Trophoblast cell (in vitro differentiated cells and primary cell): ENCODE measurements at regions not wholly inside any gene's neighbourhood (a gene's known extent, or its start where the extent isn't known, plus 50 kb on each side); places are given as distances from the start of the nearest gene placed in this dataset.

Source experiments
- DNase-seq, 2 donors: peaks; one replicate each; pipeline ENCODE4 v3.0.0-alpha.2; 2016
- H2AFZ ChIP-seq: 2 replicates; pipeline ENCODE4 v1.6.1; 2013; ENCODE audit warnings: low read length, moderate library complexity, mild to moderate bottlenecking; ENCODE audit not compliant: insufficient read depth, poor library complexity
- H2AK5ac ChIP-seq: 2 replicates; pipeline ENCODE4 v1.6.1; 2013; ENCODE audit warnings: mild to moderate bottlenecking, low read length
- H2BK120ac ChIP-seq: 2 replicates; pipeline ENCODE4 v1.6.1; 2013; ENCODE audit warnings: low read length, mild to moderate bottlenecking, moderate library complexity; ENCODE audit not compliant: insufficient read depth, poor library complexity
- H2BK12ac ChIP-seq: 2 replicates; pipeline ENCODE4 v1.6.1; 2013; ENCODE audit warnings: mild to moderate bottlenecking, low read length, moderate library complexity
- H2BK5ac ChIP-seq: 2 replicates; pipeline ENCODE4 v1.6.1; 2013; ENCODE audit warnings: low read length, low read depth, moderate library complexity, mild to moderate bottlenecking; ENCODE audit not compliant: poor library complexity
- H3K14ac ChIP-seq: 2 replicates; pipeline ENCODE4 v1.6.1; 2013; ENCODE audit warnings: mild to moderate bottlenecking, low read length
- H3K18ac ChIP-seq: 2 replicates; pipeline ENCODE4 v1.6.1; 2013; ENCODE audit warnings: mild to moderate bottlenecking, low read length
- H3K23ac ChIP-seq: 2 replicates; pipeline ENCODE4 v1.6.1; 2013; ENCODE audit warnings: low read length
- H3K27ac ChIP-seq: 2 replicates; pipeline ENCODE4 v1.5.1; 2013; ENCODE audit warnings: low read depth, mild to moderate bottlenecking, inconsistent platforms, low read length, moderate library complexity
- H3K27me3 ChIP-seq: 2 replicates; pipeline ENCODE4 v1.6.1; 2013; ENCODE audit warnings: inconsistent platforms, mild to moderate bottlenecking, low read length, moderate library complexity; ENCODE audit not compliant: insufficient read depth
- H3K36me3 ChIP-seq, 2 experiments: 1 replicate in 1 of 2; 2 replicates in 1 of 2; pipeline ENCODE4 v1.6.1; 2013; ENCODE audit warnings: low read length in 2 of 2, mild to moderate bottlenecking in 2 of 2, moderate library complexity in 1 of 2; ENCODE audit not compliant: insufficient read depth in 2 of 2, control insufficient read depth in 1 of 2
- H3K4ac ChIP-seq: 2 replicates; pipeline ENCODE4 v1.6.1; 2013; ENCODE audit warnings: low read depth, mild to moderate bottlenecking, low read length, moderate library complexity
- H3K4me1 ChIP-seq, 2 experiments: 1 replicate in 1 of 2; 2 replicates in 1 of 2; pipeline ENCODE4 v1.6.1; 2013; ENCODE audit warnings: low read length in 2 of 2, mild to moderate bottlenecking in 2 of 2, moderate library complexity in 1 of 2; ENCODE audit not compliant: insufficient read depth in 2 of 2, control insufficient read depth in 1 of 2
- H3K4me2 ChIP-seq: 2 replicates; pipeline ENCODE4 v1.6.1; 2013; ENCODE audit warnings: inconsistent platforms, mild to moderate bottlenecking, low read length, moderate library complexity
- H3K4me3 ChIP-seq: 2 replicates; pipeline ENCODE4 v1.5.1; 2013; ENCODE audit warnings: mild to moderate bottlenecking, low read depth, low read length, inconsistent platforms
- H3K79me1 ChIP-seq: one replicate; pipeline ENCODE4 v1.6.1; 2013; ENCODE audit warnings: low read length
- H3K79me2 ChIP-seq: 2 replicates; pipeline ENCODE4 v1.6.1; 2013; ENCODE audit warnings: low read length, mild to moderate bottlenecking; ENCODE audit not compliant: control insufficient read depth, insufficient read depth, poor library complexity
- H3K9ac ChIP-seq: 2 replicates; pipeline ENCODE4 v1.6.1; 2013; ENCODE audit warnings: mild to moderate bottlenecking, low read length
- H3K9me3 ChIP-seq: 2 replicates; pipeline ENCODE4 v1.6.1; 2013; ENCODE audit warnings: low read depth, mild to moderate bottlenecking, control low read depth, inconsistent platforms, low read length; ENCODE audit not compliant: insufficient read depth
- H4K12ac ChIP-seq: 2 replicates; pipeline ENCODE4 v1.6.1; 2013; ENCODE audit warnings: low read depth, mild to moderate bottlenecking, low read length, moderate library complexity
- H4K8ac ChIP-seq: 2 replicates; pipeline ENCODE4 v1.6.1; 2013; ENCODE audit warnings: low read depth, mild to moderate bottlenecking, low read length, moderate library complexity
- H4K91ac ChIP-seq: one replicate; pipeline ENCODE4 v1.6.1; 2013; ENCODE audit warnings: low read depth, mild to moderate bottlenecking, low read length, moderate library complexity
- WGBS: extraction: QIAGEN DNeasy Blood & Tissue Kit; methylation state at CpG from one replicate; pipeline ENCODE4 v1.1.7; 2013; ENCODE audit warnings: missing lambda C conversion rate; ENCODE audit not compliant: insufficient read length, insufficient coverage; ENCODE audit errors: extremely low coverage; 5-methylcytosine and 5-hydroxymethylcytosine counted together

- Histone ChIP-seq H2BK5ac (no peak overlapping the region), H4K12ac (no peak overlapping the region), H2BK12ac (no peak overlapping the region), H3K27me3 (no peaks in the 10 kb centered on the region), H3K4ac (no peak overlapping the region), H3K18ac (no peak overlapping the region), H3K79me2 (no peaks in the 10 kb centered on the region), H4K91ac (no peak overlapping the region), H3K9me3 (no peaks in the 10 kb centered on the region), H3K36me3 (no peaks in the 10 kb centered on the region), H2BK120ac (no peak overlapping the region), H3K14ac (no peak overlapping the region), H3K9ac (no peak overlapping the region), H4K8ac (no peak overlapping the region), H3K4me1 (no peaks in the 10 kb centered on the region), H2AFZ (no peak overlapping the region), H3K23ac (no peak overlapping the region), H3K79me1 (no peaks in the 10 kb centered on the region), H3K4me3 (no peak overlapping the region), H3K27ac (no peak overlapping the region), H2AK5ac (no peak overlapping the region), H3K4me2 (no peak overlapping the region)
- no peak for DNase-seq
- WGBS = no CpG with 5 or more reads among the region's 1 CpG
Observed at GRCh38 chrX:80537096-80537495, 116.8 kb downstream of the TENT5D start.

- no peak overlapping the region for H2BK120ac ChIP-seq
- H3K4me2 ChIP-seq = no peak overlapping the region
- no peak overlapping the region for H4K8ac ChIP-seq
- H3K36me3 ChIP-seq = no peaks in the 10 kb centered on the region
- no peak overlapping the region for H2BK12ac ChIP-seq
- H3K9ac ChIP-seq = no peak overlapping the region
- no peak overlapping the region for H2AK5ac ChIP-seq
- H3K27me3 ChIP-seq = no peaks in the 10 kb centered on the region
- no peak overlapping the region for H3K23ac ChIP-seq
- H3K9me3 ChIP-seq = no peaks in the 10 kb centered on the region
- H3K18ac ChIP-seq = no peak overlapping the region
- H3K4ac ChIP-seq = no peak overlapping the region
- no CpG with 5 or more reads among the region's 6 CpGs for WGBS
- no peak overlapping the region for H3K4me3 ChIP-seq
- DNase-seq = no peak
- H3K79me1 ChIP-seq = no peaks in the 10 kb centered on the region
- no peaks in the 10 kb centered on the region for H3K79me2 ChIP-seq
- H3K27ac ChIP-seq = no peak overlapping the region
- H3K4me1 ChIP-seq = no peaks in the 10 kb centered on the region
- no peak overlapping the region for H2AFZ ChIP-seq
- no peak overlapping the region for H3K14ac ChIP-seq
- no peak overlapping the region for H2BK5ac ChIP-seq
- no peak overlapping the region for H4K12ac ChIP-seq
- H4K91ac ChIP-seq = no peak overlapping the region
Observed at GRCh38 chrX:80550722-80551121, 130.5 kb downstream of the TENT5D start.

GRCh38 chrX:80556148-80556547 is 135.9 kb downstream of the TENT5D start:
- Histone ChIP-seq H3K79me1 (no peaks in the 10 kb centered on the region), H3K4me2 (no peak overlapping the region), H2BK120ac (no peak overlapping the region), H3K9me3 (no peaks in the 10 kb centered on the region), H3K18ac (no peak overlapping the region), H3K23ac (no peak overlapping the region), H3K27ac (no peak overlapping the region), H4K8ac (no peak overlapping the region), H2AK5ac (no peak overlapping the region), H3K4me3 (no peak overlapping the region), H3K4me1 (no peaks in the 10 kb centered on the region), H2BK12ac (no peak overlapping the region), H2AFZ (no peak overlapping the region), H3K27me3 (no peaks in the 10 kb centered on the region), H3K9ac (no peak overlapping the region), H3K4ac (no peak overlapping the region), H3K36me3 (no peaks in the 10 kb centered on the region), H3K14ac (no peak overlapping the region), H2BK5ac (no peak overlapping the region), H4K12ac (no peak overlapping the region), H3K79me2 (no peaks in the 10 kb centered on the region), H4K91ac (no peak overlapping the region)
- no CpG with 5 or more reads among the region's 3 CpGs for WGBS
- DNase-seq = no peak

DNA sequence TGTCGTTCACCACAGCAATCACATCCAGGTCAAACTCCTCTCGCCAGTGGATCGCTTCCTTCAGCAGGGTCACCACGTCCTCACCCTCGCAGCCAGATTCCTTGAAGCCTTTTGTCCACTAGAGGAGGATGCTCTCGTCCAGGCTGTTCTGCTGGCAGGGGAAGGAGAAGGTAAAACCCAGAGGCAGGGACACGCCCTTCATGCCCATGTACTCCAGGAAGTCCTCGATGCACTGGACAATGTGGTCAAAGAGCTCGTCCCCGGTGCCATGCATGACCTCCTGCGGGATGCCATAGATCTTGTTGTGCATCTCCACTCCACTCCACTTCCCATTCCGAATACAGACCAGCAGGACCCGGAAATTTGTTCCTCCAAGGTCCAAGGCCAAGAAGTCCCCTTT is 152.4 kb downstream of the TENT5D start:
- no peak for DNase-seq
- Histone ChIP-seq H4K91ac (no peak overlapping the region), H3K9me3 (no peaks in the 10 kb centered on the region), H3K4me3 (no peak overlapping the region), H3K18ac (no peak overlapping the region), H2AFZ (no peak overlapping the region), H2BK120ac (no peak overlapping the region), H3K4me2 (no peak overlapping the region), H3K4ac (no peak overlapping the region), H2BK5ac (no peak overlapping the region), H4K12ac (no peak overlapping the region), H3K23ac (no peak overlapping the region), H3K9ac (no peak overlapping the region), H3K36me3 (no peaks in the 10 kb centered on the region), H3K79me2 (no peaks in the 10 kb centered on the region), H3K27ac (no peak overlapping the region), H2AK5ac (no peak overlapping the region), H4K8ac (no peak overlapping the region), H2BK12ac (no peak overlapping the region), H3K14ac (no peak overlapping the region), H3K79me1 (peaks cover 3% of the 10 kb centered on the region), H3K4me1 (peaks cover 9 to 10% of the 10 kb centered on the region in 2 experiments), H3K27me3 (no peaks in the 10 kb centered on the region)
- no CpG with 5 or more reads among the region's 13 CpGs for WGBS
